HFF-Myc (cell line): ENCODE measurements at regions not wholly inside any gene's neighbourhood (a gene's known extent, or its start where the extent isn't known, plus 50 kb on each side); places are given as distances from the start of the nearest gene placed in this dataset.

Source experiments
- DNase-seq: peaks from one replicate; pipeline ENCODE4 v3.0.0-alpha.2; 2011; ENCODE audit warnings: low read depth; ENCODE audit errors: extremely low read depth
- H3K4me3 ChIP-seq: replicated peaks from 2 replicates; pipeline ENCODE4 v1.5.1; 2011; ENCODE audit warnings: low read depth, mild to moderate bottlenecking, control low read depth, low read length
- TF ChIP-seq, protein P1 (sequence below): IDR thresholded peaks from 2 replicates; pipeline ENCODE4 v1.5.1; 2012; ENCODE audit warnings: mild to moderate bottlenecking, low read depth, low read length, control low read depth; ENCODE audit errors: missing control alignments

DNA sequence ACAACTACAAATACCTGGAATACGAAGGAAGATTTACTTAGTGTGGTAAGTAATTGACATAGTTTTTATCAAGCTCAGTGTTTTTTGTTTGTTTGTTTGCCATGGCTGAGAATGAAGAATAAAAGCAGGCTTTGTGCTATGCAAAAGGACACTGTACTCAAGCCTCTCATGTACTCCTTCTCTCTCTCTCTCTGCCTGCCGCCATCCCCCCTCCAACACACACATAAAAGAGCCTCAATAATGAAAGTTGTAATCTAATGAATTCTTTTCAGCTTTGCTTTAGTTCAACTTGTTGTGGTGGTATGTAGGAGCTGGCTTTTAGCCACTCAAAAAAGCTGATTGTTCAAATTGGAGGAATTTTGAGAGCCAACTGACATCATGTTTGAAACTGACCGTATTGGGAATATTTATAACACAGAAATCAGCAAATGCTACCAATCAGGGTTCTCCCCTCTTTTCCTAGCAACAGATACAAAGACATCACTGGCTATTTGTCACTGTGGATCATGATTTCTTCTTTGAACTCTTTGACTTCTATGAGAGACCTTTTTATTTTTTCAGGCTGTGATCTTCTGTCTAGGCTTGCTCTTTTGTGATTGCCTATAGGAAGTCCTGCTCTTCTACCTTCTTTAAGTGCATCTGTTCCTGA lies 1148.8 kb downstream of the RAPGEF2 start:
- TF ChIP-seq, protein P1, sequence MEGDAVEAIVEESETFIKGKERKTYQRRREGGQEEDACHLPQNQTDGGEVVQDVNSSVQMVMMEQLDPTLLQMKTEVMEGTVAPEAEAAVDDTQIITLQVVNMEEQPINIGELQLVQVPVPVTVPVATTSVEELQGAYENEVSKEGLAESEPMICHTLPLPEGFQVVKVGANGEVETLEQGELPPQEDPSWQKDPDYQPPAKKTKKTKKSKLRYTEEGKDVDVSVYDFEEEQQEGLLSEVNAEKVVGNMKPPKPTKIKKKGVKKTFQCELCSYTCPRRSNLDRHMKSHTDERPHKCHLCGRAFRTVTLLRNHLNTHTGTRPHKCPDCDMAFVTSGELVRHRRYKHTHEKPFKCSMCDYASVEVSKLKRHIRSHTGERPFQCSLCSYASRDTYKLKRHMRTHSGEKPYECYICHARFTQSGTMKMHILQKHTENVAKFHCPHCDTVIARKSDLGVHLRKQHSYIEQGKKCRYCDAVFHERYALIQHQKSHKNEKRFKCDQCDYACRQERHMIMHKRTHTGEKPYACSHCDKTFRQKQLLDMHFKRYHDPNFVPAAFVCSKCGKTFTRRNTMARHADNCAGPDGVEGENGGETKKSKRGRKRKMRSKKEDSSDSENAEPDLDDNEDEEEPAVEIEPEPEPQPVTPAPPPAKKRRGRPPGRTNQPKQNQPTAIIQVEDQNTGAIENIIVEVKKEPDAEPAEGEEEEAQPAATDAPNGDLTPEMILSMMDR, result no peak
- DNase-seq, result no peak
- no peak overlapping the region for H3K4me3 ChIP-seq

DNA sequence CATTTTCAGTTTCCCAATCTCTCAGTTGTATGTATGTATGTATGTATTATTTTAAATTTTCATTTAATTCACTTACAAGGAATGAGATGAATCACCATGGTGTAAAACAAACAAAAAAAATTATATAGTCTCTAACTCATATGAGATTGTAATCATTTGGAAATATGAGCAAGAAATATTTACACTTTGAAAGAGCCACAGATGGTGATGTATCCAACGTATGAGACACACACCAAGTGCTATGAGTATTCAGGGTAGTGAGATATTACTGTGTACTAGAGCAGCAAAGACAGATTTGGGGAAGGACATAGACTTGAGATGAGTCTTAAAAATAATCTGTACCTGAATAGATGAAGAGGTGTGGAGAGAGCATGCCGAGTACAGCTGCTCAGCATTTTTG lies 1154.4 kb downstream of the RAPGEF2 start:
- TF ChIP-seq, protein P1, result no peak
- no peak for DNase-seq
- H3K4me3 ChIP-seq, result no peak overlapping the region

DNA sequence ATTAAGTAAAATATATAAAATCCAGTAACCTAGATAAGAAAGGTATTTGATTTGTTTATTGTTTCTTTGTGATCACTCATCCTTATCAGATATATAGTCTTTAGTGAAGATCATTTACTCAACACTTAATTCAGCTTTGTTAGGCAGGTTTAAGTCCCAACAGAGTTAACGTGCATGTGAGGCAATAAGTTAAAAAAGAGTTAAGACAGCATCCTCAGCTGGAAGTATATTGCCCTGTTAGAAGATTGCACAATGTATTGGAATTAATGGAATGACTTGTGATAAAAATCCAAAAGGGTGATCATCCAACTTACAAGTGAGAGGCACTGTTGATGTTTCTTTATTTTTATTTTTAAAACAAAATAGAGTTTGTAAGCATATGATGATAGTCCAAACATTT lies 1162.1 kb downstream of the RAPGEF2 start:
- no peak overlapping the region for H3K4me3 ChIP-seq
- TF ChIP-seq, protein P1, result no peak
- DNase-seq, result no peak

GRCh38 chr4:160265836-160266235 lies 1163.0 kb downstream of the RAPGEF2 start:
- DNase-seq, result no peak
- H3K4me3 ChIP-seq, result no peak overlapping the region

GRCh38 chr4:160276785-160277325 lies 1174.0 kb downstream of the RAPGEF2 start:
- TF ChIP-seq, protein P1, result no peak
- H3K4me3 ChIP-seq, result no peak overlapping the region
- DNase-seq, result no peak

More at GRCh38 chr4:160265836-160266235, 1163.0 kb downstream of the RAPGEF2 start:
- TF ChIP-seq, protein P1, result no peak

DNA sequence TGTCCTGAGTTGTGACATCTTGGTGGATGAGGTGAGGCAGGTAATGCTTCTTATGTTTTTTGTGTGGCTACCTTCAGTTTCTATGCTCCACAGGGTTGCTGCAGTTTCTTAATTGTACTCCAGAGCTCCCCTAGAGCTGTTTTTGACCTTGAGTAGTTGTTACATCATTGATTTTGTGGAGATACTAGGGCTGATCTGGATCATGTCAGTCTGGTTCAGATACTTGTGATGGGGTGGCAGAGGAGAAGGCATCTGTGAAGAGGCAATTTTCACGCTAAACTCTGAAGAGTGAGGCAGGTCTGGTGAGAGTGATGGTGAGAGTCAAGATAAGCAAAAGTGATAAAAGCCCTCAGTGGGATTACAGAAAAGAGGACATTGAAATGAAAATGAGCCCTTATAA lies 1180.2 kb downstream of the RAPGEF2 start:
- no peak overlapping the region for H3K4me3 ChIP-seq
- DNase-seq, result no peak
- TF ChIP-seq, protein P1, result no peak
